ENCODE measurements at regions not wholly inside any gene's neighbourhood (a gene's known extent, or its start where the extent isn't known, plus 50 kb on each side); places are given as distances from the start of the nearest gene placed in this dataset.

- no peaks in the 10 kb centered on the region for H3K36me3 ChIP-seq (ENCODE audit: control insufficient read depth, insufficient read depth, low read length)
- DNase-seq, result no peak
- 90% methylated on average over 2 of the region's 2 CpGs for WGBS (ENCODE audit: insufficient coverage, low lambda C conversion rate)
Observed at GRCh38 chr5:103369125-103370120, 110.9 kb downstream of the MACIR start.

GRCh38 chr5:103367702-103368101, 109.1 kb downstream of the MACIR start:
- Histone ChIP-seq H3K4me3 (ENCODE audit: low read length) (no peak overlapping the region), H3K4me1 (ENCODE audit: control insufficient read depth, insufficient read depth, low read length) (peaks cover 3% of the 10 kb centered on the region), H3K36me3 (ENCODE audit: control insufficient read depth, insufficient read depth, low read length) (no peaks in the 10 kb centered on the region), H3K27me3 (ENCODE audit: control insufficient read depth, insufficient read depth, low read length) (no peaks in the 10 kb centered on the region), H3K27ac (ENCODE audit: low read length) (no peak overlapping the region), H3K9me3 (ENCODE audit: control insufficient read depth, low read depth, low read length) (no peaks in the 10 kb centered on the region)
- no CpG with 5 or more reads among the region's 2 CpGs for whole genome bisulfite sequencing (ENCODE audit: insufficient coverage, low lambda C conversion rate)
- DNase-seq, result no peak

More at GRCh38 chr5:103369125-103370120, 110.9 kb downstream of the MACIR start:
- Histone ChIP-seq H3K27ac (ENCODE audit: low read length) (no peak overlapping the region), H3K4me1 (ENCODE audit: control insufficient read depth, insufficient read depth, low read length) (peaks cover 13% of the 10 kb centered on the region), H3K4me3 (ENCODE audit: low read length) (no peak overlapping the region), H3K9me3 (ENCODE audit: control insufficient read depth, low read depth, low read length) (no peaks in the 10 kb centered on the region), H3K27me3 (ENCODE audit: control insufficient read depth, insufficient read depth, low read length) (no peaks in the 10 kb centered on the region)

- 100% methylated on average over 1 of the region's 10 CpGs for WGBS (ENCODE audit: insufficient coverage, low lambda C conversion rate)
Observed at GRCh38 chr5:103366918-103367549, 108.5 kb downstream of the MACIR start.

GRCh38 chr5:103364074-103364473, 105.5 kb downstream of the MACIR start:
- H3K27ac ChIP-seq (ENCODE audit: low read length), result no peak overlapping the region
- no peak for DNase-seq
- H3K27me3 ChIP-seq (ENCODE audit: control insufficient read depth, insufficient read depth, low read length), result no peaks in the 10 kb centered on the region
- 88% methylated on average over 1 of the region's 2 CpGs for WGBS (ENCODE audit: insufficient coverage, low lambda C conversion rate)
- H3K9me3 ChIP-seq (ENCODE audit: control insufficient read depth, low read depth, low read length), result no peaks in the 10 kb centered on the region
- no peak overlapping the region for H3K4me3 ChIP-seq (ENCODE audit: low read length)
- H3K4me1 ChIP-seq (ENCODE audit: control insufficient read depth, insufficient read depth, low read length), result no peaks in the 10 kb centered on the region
- H3K36me3 ChIP-seq (ENCODE audit: control insufficient read depth, insufficient read depth, low read length), result no peaks in the 10 kb centered on the region

More at GRCh38 chr5:103366918-103367549, 108.5 kb downstream of the MACIR start:
- peaks cover 3% of the 10 kb centered on the region for H3K4me1 ChIP-seq (ENCODE audit: control insufficient read depth, insufficient read depth, low read length)
- no peaks in the 10 kb centered on the region for H3K36me3 ChIP-seq (ENCODE audit: control insufficient read depth, insufficient read depth, low read length)
- no peak for DNase-seq
- H3K9me3 ChIP-seq (ENCODE audit: control insufficient read depth, low read depth, low read length), result no peaks in the 10 kb centered on the region
- H3K4me3 ChIP-seq (ENCODE audit: low read length), result no peak overlapping the region
- no peak overlapping the region for H3K27ac ChIP-seq (ENCODE audit: low read length)
- no peaks in the 10 kb centered on the region for H3K27me3 ChIP-seq (ENCODE audit: control insufficient read depth, insufficient read depth, low read length)

GRCh38 chr5:103362211-103362610, 103.6 kb downstream of the MACIR start:
- WGBS (ENCODE audit: insufficient coverage, low lambda C conversion rate), result no CpG with 5 or more reads among the region's 3 CpGs
- no peaks in the 10 kb centered on the region for H3K27me3 ChIP-seq (ENCODE audit: control insufficient read depth, insufficient read depth, low read length)
- H3K27ac ChIP-seq (ENCODE audit: low read length), result no peak overlapping the region
- H3K4me3 ChIP-seq (ENCODE audit: low read length), result no peak overlapping the region
- DNase-seq, result no peak
- no peaks in the 10 kb centered on the region for H3K9me3 ChIP-seq (ENCODE audit: control insufficient read depth, low read depth, low read length)
- H3K36me3 ChIP-seq (ENCODE audit: control insufficient read depth, insufficient read depth, low read length), result no peaks in the 10 kb centered on the region
- H3K4me1 ChIP-seq (ENCODE audit: control insufficient read depth, insufficient read depth, low read length), result no peaks in the 10 kb centered on the region

GRCh38 chr5:103360475-103360874, 101.9 kb downstream of the MACIR start:
- H3K4me3 ChIP-seq (ENCODE audit: low read length), result no peak overlapping the region

GRCh38 chr5:103358305-103358995, 99.9 kb downstream of the MACIR start:
- Histone ChIP-seq H3K27me3 (ENCODE audit: control insufficient read depth, insufficient read depth, low read length) (no peaks in the 10 kb centered on the region), H3K27ac (ENCODE audit: low read length) (no peak overlapping the region), H3K36me3 (ENCODE audit: control insufficient read depth, insufficient read depth, low read length) (no peaks in the 10 kb centered on the region), H3K9me3 (ENCODE audit: control insufficient read depth, low read depth, low read length) (no peaks in the 10 kb centered on the region), H3K4me3 (ENCODE audit: low read length) (no peak overlapping the region), H3K4me1 (ENCODE audit: control insufficient read depth, insufficient read depth, low read length) (no peaks in the 10 kb centered on the region)
- no CpG with 5 or more reads among the region's 6 CpGs for WGBS (ENCODE audit: insufficient coverage, low lambda C conversion rate)
- peak in 1 of 2 donors; percentile 50 for DNase-seq

More at GRCh38 chr5:103360475-103360874, 101.9 kb downstream of the MACIR start:
- Histone ChIP-seq H3K36me3 (ENCODE audit: control insufficient read depth, insufficient read depth, low read length) (no peaks in the 10 kb centered on the region), H3K27ac (ENCODE audit: low read length) (no peak overlapping the region), H3K27me3 (ENCODE audit: control insufficient read depth, insufficient read depth, low read length) (no peaks in the 10 kb centered on the region), H3K4me1 (ENCODE audit: control insufficient read depth, insufficient read depth, low read length) (no peaks in the 10 kb centered on the region), H3K9me3 (ENCODE audit: control insufficient read depth, low read depth, low read length) (no peaks in the 10 kb centered on the region)
- no peak for DNase-seq

GRCh38 chr5:103357636-103358035, 99.1 kb downstream of the MACIR start:
- no peaks in the 10 kb centered on the region for H3K9me3 ChIP-seq (ENCODE audit: control insufficient read depth, low read depth, low read length)
- no peaks in the 10 kb centered on the region for H3K4me1 ChIP-seq (ENCODE audit: control insufficient read depth, insufficient read depth, low read length)
- no peak for DNase-seq
- no peak overlapping the region for H3K4me3 ChIP-seq (ENCODE audit: low read length)
- 100% methylated on average over 1 of the region's 3 CpGs for WGBS (ENCODE audit: insufficient coverage, low lambda C conversion rate)
- no peak overlapping the region for H3K27ac ChIP-seq (ENCODE audit: low read length)
- no peaks in the 10 kb centered on the region for H3K36me3 ChIP-seq (ENCODE audit: control insufficient read depth, insufficient read depth, low read length)
- no peaks in the 10 kb centered on the region for H3K27me3 ChIP-seq (ENCODE audit: control insufficient read depth, insufficient read depth, low read length)

GRCh38 chr5:103356350-103357091, 98.0 kb downstream of the MACIR start:
- 88% methylated on average over 3 of the region's 3 CpGs for WGBS (ENCODE audit: insufficient coverage, low lambda C conversion rate)
- H3K9me3 ChIP-seq (ENCODE audit: control insufficient read depth, low read depth, low read length), result no peaks in the 10 kb centered on the region
- H3K27ac ChIP-seq (ENCODE audit: low read length), result no peak overlapping the region
- no peaks in the 10 kb centered on the region for H3K4me1 ChIP-seq (ENCODE audit: control insufficient read depth, insufficient read depth, low read length)
- DNase-seq, result no peak
- no peaks in the 10 kb centered on the region for H3K36me3 ChIP-seq (ENCODE audit: control insufficient read depth, insufficient read depth, low read length)
- H3K4me3 ChIP-seq (ENCODE audit: low read length), result no peak overlapping the region
- H3K27me3 ChIP-seq (ENCODE audit: control insufficient read depth, insufficient read depth, low read length), result no peaks in the 10 kb centered on the region

GRCh38 chr5:103355579-103355978, 97.0 kb downstream of the MACIR start:
- Histone ChIP-seq H3K9me3 (ENCODE audit: control insufficient read depth, low read depth, low read length) (no peaks in the 10 kb centered on the region), H3K4me1 (ENCODE audit: control insufficient read depth, insufficient read depth, low read length) (no peaks in the 10 kb centered on the region), H3K27ac (ENCODE audit: low read length) (no peak overlapping the region), H3K4me3 (ENCODE audit: low read length) (no peak overlapping the region), H3K36me3 (ENCODE audit: control insufficient read depth, insufficient read depth, low read length) (no peaks in the 10 kb centered on the region), H3K27me3 (ENCODE audit: control insufficient read depth, insufficient read depth, low read length) (no peaks in the 10 kb centered on the region)
- no peak for DNase-seq
- 20% methylated on average over 1 of the region's 2 CpGs for WGBS (ENCODE audit: insufficient coverage, low lambda C conversion rate)

Measured in large intestine (tissue), 3 donors.